VCaP (cell line): ENCODE measurements at regions not wholly inside any gene's neighbourhood (a gene's known extent, or its start where the extent isn't known, plus 50 kb on each side); places are given as distances from the start of the nearest gene placed in this dataset.
"Not testable (repeated sequence)": the region's sequence is repeated elsewhere in the genome, so short reads cannot be mapped to it uniquely, and the experiment has no call there.

Experiments used
- H3K27ac ChIP-seq: fragments of 450-650 bp; 2 replicates; pipeline ENCODE4 v1.5.1; 2017
- CTCF ChIP-seq: fragments of 450-650 bp; conservative IDR thresholded peaks from 2 replicates; pipeline ENCODE4 v1.5.1; 2017; ENCODE audit warnings: mild to moderate bottlenecking, moderate library complexity

- no peak overlapping the region for H3K27ac ChIP-seq
- TF ChIP-seq CTCF = no peak
Observed at GRCh38 chr10:43998021-43998809, 349.5 kb upstream of the ZNF32 start.

- H3K27ac ChIP-seq = no peak overlapping the region
- TF ChIP-seq CTCF = no peak
Observed at GRCh38 chr10:43997330-43997729, 348.6 kb upstream of the ZNF32 start.

- TF ChIP-seq CTCF = no peak
- H3K27ac ChIP-seq = no peak overlapping the region
Observed at GRCh38 chr10:43994539-43994938, 345.9 kb upstream of the ZNF32 start.

- H3K27ac ChIP-seq = not testable (repeated sequence)
Observed at GRCh38 chr10:43992816-43993215, 344.1 kb upstream of the ZNF32 start.

GRCh38 chr10:43986374-43986773 is 337.7 kb upstream of the ZNF32 start:
- H3K27ac ChIP-seq = no peak overlapping the region
- no peak for TF ChIP-seq CTCF

- no peak overlapping the region for H3K27ac ChIP-seq
- no peak for TF ChIP-seq CTCF
Observed at GRCh38 chr10:43985941-43986340, 337.3 kb upstream of the ZNF32 start.

- no peak for TF ChIP-seq CTCF
- no peak overlapping the region for H3K27ac ChIP-seq
Observed at GRCh38 chr10:43983856-43984271, 335.2 kb upstream of the ZNF32 start.

- no peak for TF ChIP-seq CTCF
- no peak overlapping the region for H3K27ac ChIP-seq
Observed at GRCh38 chr10:43983405-43983804, 334.7 kb upstream of the ZNF32 start.
